K562 (cell line): ENCODE measurements at regions not wholly inside any gene's neighbourhood (a gene's known extent, or its start where the extent isn't known, plus 50 kb on each side); places are given as distances from the start of the nearest gene placed in this dataset.

Experiments used
- HNRNPK ChIP-seq: fragments of 200-400 bp; formaldehyde crosslinking; IDR thresholded peaks from one replicate; pipeline ENCODE4 v1.6.1; 2018; ENCODE audit warnings: mild to moderate bottlenecking, low read depth, low read length; ENCODE audit not compliant: poor library complexity, severe bottlenecking
- MAFK ChIP-seq: IDR thresholded peaks from 2 replicates; pipeline ENCODE4 v1.6.1; 2011; ENCODE audit warnings: low read length, improper control_type of control experiment
- MEF2A ChIP-seq: IDR thresholded peaks from 2 replicates; pipeline ENCODE4 v1.6.1; 2011; ENCODE audit warnings: low read depth, mild to moderate bottlenecking, low read length, moderate library complexity; ENCODE audit not compliant: control insufficient read depth
- NONO ChIP-seq, 2 experiments: fragments of 200-400 bp in 1 of 2; fragments of 450-650 bp in 1 of 2; formaldehyde crosslinking in 1 of 2; IDR thresholded peaks; 2 replicates each; pipeline ENCODE4 v1.6.1; 2017; ENCODE audit warnings: low read depth in 2 of 2, mild to moderate bottlenecking in 2 of 2, moderate library complexity in 2 of 2, low read length in 1 of 2
- RCOR1 ChIP-seq, 2 experiments: IDR thresholded peaks; 2 replicates each; pipeline ENCODE4 v1.6.1; 2012; ENCODE audit warnings: low read depth in 2 of 2, low read length in 2 of 2, borderline replicate concordance in 1 of 2, improper control_type of control experiment in 1 of 2
- ZNF232 ChIP-seq: sonication (generic); formaldehyde crosslinking; IDR thresholded peaks from 2 replicates; pipeline ENCODE4 v1.8.0; 2022; ENCODE audit warnings: mild to moderate bottlenecking, missing genetic modification reagents
- TF ChIP-seq, protein P1 (sequence below): sonication (generic); formaldehyde crosslinking; IDR thresholded peaks from 2 replicates; pipeline ENCODE4 v1.8.1; 2023; ENCODE audit warnings: mild to moderate bottlenecking, missing genetic modification reagents
- TF ChIP-seq, protein P2 (sequence below): sonication (generic); formaldehyde crosslinking; IDR thresholded peaks from 2 replicates; pipeline ENCODE4 v1.8.0; 2022; ENCODE audit warnings: mild to moderate bottlenecking, missing genetic modification reagents, borderline replicate concordance
- TF ChIP-seq, protein P3 (sequence below), 2 experiments: fragments of 450-650 bp; IDR thresholded peaks; 2 replicates each; pipeline ENCODE4 v1.6.1; 2016; ENCODE audit warnings: mild to moderate bottlenecking in 2 of 2, borderline replicate concordance in 1 of 2, low read depth in 1 of 2, moderate library complexity in 1 of 2

DNA sequence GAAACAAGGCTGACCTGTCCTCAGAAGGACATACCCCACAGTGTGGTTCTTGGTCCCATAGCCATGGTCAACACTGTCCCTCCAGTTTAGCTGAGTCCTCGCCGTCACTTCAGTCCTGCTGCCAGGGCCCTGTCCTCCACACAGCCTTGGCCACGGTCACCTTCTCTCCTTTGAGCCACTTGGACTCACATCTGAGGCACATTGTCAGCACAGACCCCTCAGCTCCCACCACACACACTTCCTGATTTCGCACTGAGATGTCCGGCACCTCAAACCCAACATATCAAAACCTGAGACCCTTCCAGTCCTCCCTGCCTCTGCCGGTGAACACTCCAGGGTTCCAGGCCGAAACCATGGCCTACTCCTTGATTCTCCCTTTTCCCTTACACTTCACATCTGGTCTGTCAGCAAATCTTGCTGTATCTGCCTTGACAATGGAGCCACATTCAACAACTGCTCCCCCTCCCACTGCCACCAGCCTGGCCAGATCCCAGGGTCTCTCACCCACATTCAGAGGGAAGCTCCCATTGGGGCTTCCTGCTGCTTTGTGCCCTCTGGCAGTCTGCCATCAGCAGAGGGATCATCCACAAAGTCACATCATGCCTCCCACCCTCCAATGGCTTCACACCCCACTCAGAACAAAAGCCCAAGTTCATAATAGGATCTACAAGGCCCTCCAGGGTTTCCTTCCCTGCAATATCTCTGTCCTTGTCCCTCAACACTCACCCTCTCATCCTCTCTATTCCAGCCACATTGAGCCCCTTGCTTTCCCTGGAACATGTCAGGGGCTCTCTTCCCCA, 219.6 kb upstream of the SHH start:
- TF ChIP-seq ZNF232 (CRISPR knock-in tag): no peak
- no peak for TF ChIP-seq HNRNPK
- TF ChIP-seq, protein P1, sequence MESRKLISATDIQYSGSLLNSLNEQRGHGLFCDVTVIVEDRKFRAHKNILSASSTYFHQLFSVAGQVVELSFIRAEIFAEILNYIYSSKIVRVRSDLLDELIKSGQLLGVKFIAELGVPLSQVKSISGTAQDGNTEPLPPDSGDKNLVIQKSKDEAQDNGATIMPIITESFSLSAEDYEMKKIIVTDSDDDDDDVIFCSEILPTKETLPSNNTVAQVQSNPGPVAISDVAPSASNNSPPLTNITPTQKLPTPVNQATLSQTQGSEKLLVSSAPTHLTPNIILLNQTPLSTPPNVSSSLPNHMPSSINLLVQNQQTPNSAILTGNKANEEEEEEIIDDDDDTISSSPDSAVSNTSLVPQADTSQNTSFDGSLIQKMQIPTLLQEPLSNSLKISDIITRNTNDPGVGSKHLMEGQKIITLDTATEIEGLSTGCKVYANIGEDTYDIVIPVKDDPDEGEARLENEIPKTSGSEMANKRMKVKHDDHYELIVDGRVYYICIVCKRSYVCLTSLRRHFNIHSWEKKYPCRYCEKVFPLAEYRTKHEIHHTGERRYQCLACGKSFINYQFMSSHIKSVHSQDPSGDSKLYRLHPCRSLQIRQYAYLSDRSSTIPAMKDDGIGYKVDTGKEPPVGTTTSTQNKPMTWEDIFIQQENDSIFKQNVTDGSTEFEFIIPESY (CRISPR knock-in tag): no peak
- TF ChIP-seq, protein P2, sequence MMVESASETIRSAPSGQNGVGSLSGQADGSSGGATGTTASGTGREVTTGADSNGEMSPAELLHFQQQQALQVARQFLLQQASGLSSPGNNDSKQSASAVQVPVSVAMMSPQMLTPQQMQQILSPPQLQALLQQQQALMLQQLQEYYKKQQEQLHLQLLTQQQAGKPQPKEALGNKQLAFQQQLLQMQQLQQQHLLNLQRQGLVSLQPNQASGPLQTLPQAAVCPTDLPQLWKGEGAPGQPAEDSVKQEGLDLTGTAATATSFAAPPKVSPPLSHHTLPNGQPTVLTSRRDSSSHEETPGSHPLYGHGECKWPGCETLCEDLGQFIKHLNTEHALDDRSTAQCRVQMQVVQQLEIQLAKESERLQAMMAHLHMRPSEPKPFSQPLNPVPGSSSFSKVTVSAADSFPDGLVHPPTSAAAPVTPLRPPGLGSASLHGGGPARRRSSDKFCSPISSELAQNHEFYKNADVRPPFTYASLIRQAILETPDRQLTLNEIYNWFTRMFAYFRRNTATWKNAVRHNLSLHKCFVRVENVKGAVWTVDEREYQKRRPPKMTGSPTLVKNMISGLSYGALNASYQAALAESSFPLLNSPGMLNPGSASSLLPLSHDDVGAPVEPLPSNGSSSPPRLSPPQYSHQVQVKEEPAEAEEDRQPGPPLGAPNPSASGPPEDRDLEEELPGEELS (CRISPR knock-in tag): no peak
- TF ChIP-seq RCOR1 (IDR thresholded peaks at IDR 0.05; ENCODE audit: borderline replicate concordance in 1 of 2, low read depth in 2 of 2, low read length in 2 of 2): no peak
- no peak for TF ChIP-seq MEF2A
- TF ChIP-seq, protein P3, sequence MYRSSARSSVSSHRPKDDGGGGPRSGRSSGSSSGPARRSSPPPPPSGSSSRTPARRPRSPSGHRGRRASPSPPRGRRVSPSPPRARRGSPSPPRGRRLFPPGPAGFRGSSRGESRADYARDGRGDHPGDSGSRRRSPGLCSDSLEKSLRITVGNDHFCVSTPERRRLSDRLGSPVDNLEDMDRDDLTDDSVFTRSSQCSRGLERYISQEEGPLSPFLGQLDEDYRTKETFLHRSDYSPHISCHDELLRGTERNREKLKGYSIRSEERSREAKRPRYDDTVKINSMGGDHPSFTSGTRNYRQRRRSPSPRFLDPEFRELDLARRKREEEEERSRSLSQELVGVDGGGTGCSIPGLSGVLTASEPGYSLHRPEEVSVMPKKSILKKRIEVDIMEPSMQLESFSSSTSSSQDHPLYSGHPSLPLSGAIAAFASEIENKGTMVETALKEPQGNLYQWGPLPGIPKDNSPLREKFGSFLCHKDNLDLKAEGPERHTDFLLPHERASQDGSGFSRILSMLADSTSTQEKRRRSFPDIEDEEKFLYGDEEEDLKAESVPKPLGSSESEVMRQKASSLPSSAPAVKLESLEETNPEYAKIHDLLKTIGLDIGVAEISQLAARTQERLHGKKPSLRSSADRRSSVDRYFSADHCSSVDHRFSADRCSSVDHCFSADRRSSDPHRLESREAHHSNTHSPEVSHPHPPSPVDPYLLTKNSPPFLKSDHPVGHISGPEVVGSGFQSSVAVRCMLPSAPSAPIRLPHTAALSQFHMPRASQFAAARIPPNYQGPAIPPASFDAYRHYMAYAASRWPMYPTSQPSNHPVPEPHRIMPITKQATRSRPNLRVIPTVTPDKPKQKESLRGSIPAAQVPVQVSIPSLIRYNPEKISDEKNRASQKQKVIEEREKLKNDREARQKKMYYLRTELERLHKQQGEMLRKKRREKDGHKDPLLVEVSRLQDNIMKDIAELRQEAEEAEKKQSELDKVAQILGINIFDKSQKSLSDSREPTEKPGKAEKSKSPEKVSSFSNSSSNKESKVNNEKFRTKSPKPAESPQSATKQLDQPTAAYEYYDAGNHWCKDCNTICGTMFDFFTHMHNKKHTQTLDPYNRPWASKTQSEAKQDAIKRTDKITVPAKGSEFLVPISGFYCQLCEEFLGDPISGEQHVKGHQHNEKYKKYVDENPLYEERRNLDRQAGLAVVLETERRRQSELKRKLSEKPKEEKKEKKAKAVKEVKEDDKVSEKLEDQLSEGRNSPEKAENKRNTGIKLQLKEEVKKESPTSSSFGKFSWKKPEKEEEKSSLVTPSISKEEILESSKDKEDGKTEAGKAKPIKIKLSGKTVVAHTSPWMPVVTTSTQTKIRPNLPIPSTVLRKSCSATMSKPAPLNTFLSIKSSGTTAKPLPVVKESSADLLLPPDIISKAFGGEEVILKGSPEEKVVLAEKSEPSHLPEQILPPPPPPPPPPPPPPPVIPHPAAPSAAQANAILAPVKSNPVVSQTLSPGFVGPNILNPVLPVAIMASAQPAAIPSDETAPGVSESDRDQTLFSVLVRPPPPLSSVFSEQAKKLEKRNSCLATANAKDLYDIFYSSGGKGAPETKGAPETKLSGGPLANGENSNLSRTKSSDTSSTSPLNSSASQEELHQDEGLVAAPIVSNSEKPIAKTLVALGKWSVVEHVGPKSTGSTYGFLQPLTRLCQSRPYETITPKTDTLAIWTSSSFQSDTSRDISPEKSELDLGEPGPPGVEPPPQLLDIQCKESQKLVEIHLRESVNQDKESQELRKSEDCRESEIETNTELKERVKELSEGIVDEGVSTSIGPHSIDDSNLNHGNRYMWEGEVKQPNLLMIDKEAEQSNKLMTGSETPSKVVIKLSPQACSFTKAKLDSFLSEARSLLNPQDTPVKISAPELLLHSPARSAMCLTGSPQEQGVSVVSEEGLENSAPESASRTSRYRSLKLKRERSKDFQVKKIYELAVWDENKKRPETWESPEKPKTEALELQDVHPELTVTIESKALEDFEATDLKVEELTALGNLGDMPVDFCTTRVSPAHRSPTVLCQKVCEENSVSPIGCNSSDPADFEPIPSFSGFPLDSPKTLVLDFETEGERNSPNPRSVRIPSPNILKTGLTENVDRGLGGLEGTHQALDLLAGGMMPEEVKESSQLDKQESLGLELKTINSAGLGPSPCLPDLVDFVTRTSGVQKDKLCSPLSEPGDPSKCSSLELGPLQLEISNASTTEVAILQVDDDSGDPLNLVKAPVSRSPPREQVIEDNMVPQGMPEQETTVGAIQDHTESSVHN (IDR thresholded peaks at IDR 0.05; ENCODE audit: borderline replicate concordance in 1 of 2, low read depth in 1 of 2): no peak
- TF ChIP-seq MAFK: no peak
- no peak for TF ChIP-seq NONO (IDR thresholded peaks at IDR 0.05; ENCODE audit: low read depth in 2 of 2, low read length in 1 of 2)
